ENCODE measurements at regions not wholly inside any gene's neighbourhood (a gene's known extent, or its start where the extent isn't known, plus 50 kb on each side); places are given as distances from the start of the nearest gene placed in this dataset.

GRCh38 chr10:52915391-52915790 is 142.8 kb upstream of the MBL2 start:
- H3K9me3 ChIP-seq (ENCODE audit: low read length) = no peaks in the 10 kb centered on the region
- H3K79me2 ChIP-seq (replicated peaks; ENCODE audit: insufficient read depth, low read length) = no peaks in the 10 kb centered on the region
- no peaks in the 10 kb centered on the region for H3K9me2 ChIP-seq (ENCODE audit: insufficient read depth, low read length)
- H3F3A ChIP-seq (ENCODE audit: insufficient read depth, low read length, poor library complexity, severe bottlenecking) = no peaks in the 10 kb centered on the region
- H3K4me3 ChIP-seq (ENCODE audit: low read length) = no peak overlapping the region
- no peaks in the 10 kb centered on the region for H3K27me3 ChIP-seq (ENCODE audit: insufficient read depth, low read depth, low read length)
- no peak overlapping the region for H3K9ac ChIP-seq (ENCODE audit: low read length)
- H2AFZ ChIP-seq (ENCODE audit: low read depth, low read length) = no peak overlapping the region
- no peaks in the 10 kb centered on the region for H4K20me1 ChIP-seq (ENCODE audit: insufficient read depth)
- H3K4me2 ChIP-seq (ENCODE audit: low read length) = no peak overlapping the region
- no peak for TF ChIP-seq RAD21 (conservative IDR thresholded peaks at IDR 0.05)
- TF ChIP-seq TAF1 (IDR thresholded peaks at IDR 0.05; ENCODE audit: low read depth) = no peak
- TF ChIP-seq EZH2 (IDR thresholded peaks at IDR 0.05; ENCODE audit: borderline replicate concordance, insufficient read depth, low read length, poor library complexity, severe bottlenecking) = no peak
- no peak for TF ChIP-seq EP300 (conservative IDR thresholded peaks at IDR 0.05; ENCODE audit: poor library complexity, severe bottlenecking)
- TF ChIP-seq SMC3 (conservative IDR thresholded peaks at IDR 0.05; ENCODE audit: poor library complexity) = no peak
- no peak for TF ChIP-seq REST (IDR thresholded peaks at IDR 0.05; ENCODE audit: borderline replicate concordance)
- no peak for TF ChIP-seq POLR2AphosphoS5 (IDR thresholded peaks at IDR 0.05)
- TF ChIP-seq CTCF (IDR thresholded peaks at IDR 0.05; ENCODE audit: poor library complexity, severe bottlenecking) = no peak
- TF ChIP-seq MXI1 (conservative IDR thresholded peaks at IDR 0.05; ENCODE audit: poor library complexity, severe bottlenecking) = no peak
- no peak overlapping the region for H3K27ac ChIP-seq (ENCODE audit: low read length)
- no peaks in the 10 kb centered on the region for H3K36me3 ChIP-seq (ENCODE audit: insufficient read depth, low read length)

GRCh38 chr10:52911163-52911562 is 138.6 kb upstream of the MBL2 start:
- Histone ChIP-seq H3K9ac (ENCODE audit: low read length) (no peak overlapping the region), H3K79me2 (replicated peaks; ENCODE audit: insufficient read depth, low read length) (no peaks in the 10 kb centered on the region), H3K4me3 (ENCODE audit: low read length) (no peak overlapping the region), H3K9me3 (ENCODE audit: low read length) (no peaks in the 10 kb centered on the region), H3K36me3 (ENCODE audit: insufficient read depth, low read length) (no peaks in the 10 kb centered on the region), H2AFZ (ENCODE audit: low read depth, low read length) (no peak overlapping the region), H3K27me3 (ENCODE audit: insufficient read depth, low read depth, low read length) (no peaks in the 10 kb centered on the region), H3F3A (ENCODE audit: insufficient read depth, low read length, poor library complexity, severe bottlenecking) (no peaks in the 10 kb centered on the region), H3K9me2 (ENCODE audit: insufficient read depth, low read length) (no peaks in the 10 kb centered on the region), H4K20me1 (ENCODE audit: insufficient read depth) (no peaks in the 10 kb centered on the region), H3K4me2 (ENCODE audit: low read length) (no peak overlapping the region), H3K27ac (ENCODE audit: low read length) (no peak overlapping the region)
- TF ChIP-seq EP300 (conservative IDR thresholded peaks at IDR 0.05; ENCODE audit: poor library complexity, severe bottlenecking) = no peak
- TF ChIP-seq RAD21 (conservative IDR thresholded peaks at IDR 0.05) = no peak
- TF ChIP-seq TAF1 (IDR thresholded peaks at IDR 0.05; ENCODE audit: low read depth) = no peak
- TF ChIP-seq EZH2 (IDR thresholded peaks at IDR 0.05; ENCODE audit: borderline replicate concordance, insufficient read depth, low read length, poor library complexity, severe bottlenecking) = no peak
- TF ChIP-seq CTCF (IDR thresholded peaks at IDR 0.05; ENCODE audit: poor library complexity, severe bottlenecking) = no peak
- TF ChIP-seq MXI1 (conservative IDR thresholded peaks at IDR 0.05; ENCODE audit: poor library complexity, severe bottlenecking) = no peak
- TF ChIP-seq POLR2AphosphoS5 (IDR thresholded peaks at IDR 0.05) = no peak
- TF ChIP-seq REST (IDR thresholded peaks at IDR 0.05; ENCODE audit: borderline replicate concordance) = no peak
